HG03039 (cell line): ENCODE measurements at regions not wholly inside any gene's neighbourhood (a gene's known extent, or its start where the extent isn't known, plus 50 kb on each side); places are given as distances from the start of the nearest gene placed in this dataset.
"Not testable (repeated sequence)": the region's sequence is repeated elsewhere in the genome, so short reads cannot be mapped to it uniquely, and the experiment has no call there.

Source experiments
- ATAC-seq: cut with Tn5 transposase; IDR thresholded peaks from one replicate; pipeline ENCODE4 v1.9.1; 2021; ENCODE audit warnings: mild to moderate bottlenecking, moderate library complexity; ENCODE audit not compliant: unreplicated experiment

DNA sequence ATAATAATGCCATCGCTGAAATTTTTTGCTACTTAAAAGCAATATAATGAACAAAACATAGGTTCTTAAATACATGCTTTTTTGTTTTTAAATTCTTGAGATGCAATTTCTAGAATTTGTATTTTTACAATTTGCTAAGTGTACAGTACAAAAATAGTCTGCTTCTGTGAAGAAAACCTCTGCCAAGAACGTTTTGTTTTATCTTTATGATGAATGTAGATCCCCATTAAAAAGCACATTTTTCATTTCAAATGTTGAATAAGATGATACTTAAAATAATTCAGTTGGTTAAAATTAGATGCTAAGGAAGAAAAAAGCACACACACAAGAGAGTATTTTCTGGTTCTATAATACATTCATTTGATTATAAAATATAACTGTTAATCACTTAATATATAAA lies 1358.5 kb upstream of the CITED2 start:
- no peak for ATAC-seq

DNA sequence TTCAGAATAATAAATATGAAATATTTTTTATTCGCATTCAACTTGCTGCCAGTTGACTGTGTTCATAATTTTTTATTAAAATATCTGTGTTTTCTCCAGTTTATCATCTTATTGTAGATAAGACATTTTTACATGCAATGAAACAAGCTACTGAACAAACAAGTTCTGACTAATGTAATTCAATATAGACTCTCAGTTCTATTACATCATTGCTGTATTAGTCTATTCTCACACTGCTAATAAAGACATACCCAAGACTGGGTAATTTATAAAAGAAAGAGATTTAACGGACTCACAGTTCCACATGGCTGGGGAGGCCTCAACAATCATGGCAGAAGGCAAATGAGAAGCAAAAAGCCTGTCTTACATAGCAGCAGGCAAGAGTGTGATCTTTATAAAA lies 1357.7 kb upstream of the CITED2 start:
- ATAC-seq = no peak

DNA sequence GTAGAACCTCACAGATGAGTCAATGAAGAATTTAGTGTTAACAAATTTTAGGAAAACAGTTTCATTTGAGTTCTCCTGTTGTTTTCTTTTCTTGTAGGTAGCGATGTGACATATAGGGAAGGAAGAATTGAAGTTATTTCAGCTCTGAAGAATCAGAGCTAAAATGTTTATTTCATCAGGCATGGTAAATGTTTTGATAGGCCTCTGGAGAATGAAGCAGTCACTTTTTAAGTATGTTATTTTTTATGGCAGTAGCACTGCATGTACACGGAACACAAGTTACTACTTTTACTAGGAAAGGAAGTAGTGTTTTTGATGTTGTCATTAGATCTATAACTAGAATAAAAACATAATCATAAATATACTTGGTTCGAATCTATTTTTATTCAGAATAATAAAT lies 1357.3 kb upstream of the CITED2 start:
- ATAC-seq = no peak

DNA sequence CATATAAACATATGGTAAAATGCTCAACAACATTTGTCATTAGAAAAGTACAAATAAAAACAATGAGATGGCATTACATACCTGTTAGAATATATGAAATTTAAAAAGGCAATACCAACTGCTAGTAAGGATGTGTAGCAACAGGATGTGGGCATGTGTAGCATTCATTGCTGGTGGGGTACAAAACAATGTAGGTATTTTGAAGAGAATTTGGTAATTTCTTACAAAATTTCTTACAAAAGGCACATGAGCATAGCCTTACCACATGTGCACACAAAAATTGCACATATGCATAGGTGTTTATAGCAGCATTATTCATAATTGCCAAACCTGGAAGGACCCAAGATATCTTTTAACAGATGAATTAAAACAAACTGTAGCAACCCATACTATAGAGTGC lies 1355.1 kb upstream of the CITED2 start:
- no peak for ATAC-seq

DNA sequence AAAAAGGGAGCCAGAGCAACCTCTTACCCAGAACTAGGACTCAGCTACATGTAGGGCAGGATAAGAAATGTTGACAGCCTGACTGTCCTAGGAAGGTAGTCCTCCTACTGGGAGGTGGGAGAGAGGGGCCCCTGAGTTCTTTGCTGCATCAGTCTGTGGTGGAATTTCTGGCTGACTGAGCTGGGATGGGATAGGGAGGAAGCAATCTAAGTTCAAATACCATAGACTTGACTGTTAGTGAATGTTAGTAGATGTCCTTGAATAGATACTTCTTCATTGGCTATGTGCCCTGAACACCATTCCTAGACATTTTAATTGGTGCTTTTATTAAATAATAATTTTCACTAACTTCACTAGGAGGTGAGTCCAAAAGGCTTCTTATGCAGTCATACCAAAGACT lies 1343.6 kb upstream of the CITED2 start:
- no peak for ATAC-seq

DNA sequence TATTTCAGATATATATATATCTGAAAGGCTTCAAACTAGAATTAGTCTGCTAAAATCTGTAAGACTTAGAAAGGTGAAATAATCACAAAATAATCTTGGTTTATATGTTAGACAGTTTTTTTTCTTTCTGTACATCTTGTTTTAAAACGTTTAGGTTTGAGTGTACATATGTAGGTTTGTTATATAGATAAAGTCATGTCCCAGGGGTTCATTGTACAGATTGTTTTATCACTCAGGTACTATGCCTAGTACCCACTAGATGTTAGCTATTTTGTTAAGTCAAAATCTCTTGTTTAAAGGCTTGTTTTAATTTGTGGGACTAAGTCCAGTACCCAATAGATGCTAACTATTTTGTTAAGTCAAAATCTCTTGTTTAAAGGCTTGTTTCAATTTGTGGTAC lies 1339.0 kb upstream of the CITED2 start:
- ATAC-seq = no peak

DNA sequence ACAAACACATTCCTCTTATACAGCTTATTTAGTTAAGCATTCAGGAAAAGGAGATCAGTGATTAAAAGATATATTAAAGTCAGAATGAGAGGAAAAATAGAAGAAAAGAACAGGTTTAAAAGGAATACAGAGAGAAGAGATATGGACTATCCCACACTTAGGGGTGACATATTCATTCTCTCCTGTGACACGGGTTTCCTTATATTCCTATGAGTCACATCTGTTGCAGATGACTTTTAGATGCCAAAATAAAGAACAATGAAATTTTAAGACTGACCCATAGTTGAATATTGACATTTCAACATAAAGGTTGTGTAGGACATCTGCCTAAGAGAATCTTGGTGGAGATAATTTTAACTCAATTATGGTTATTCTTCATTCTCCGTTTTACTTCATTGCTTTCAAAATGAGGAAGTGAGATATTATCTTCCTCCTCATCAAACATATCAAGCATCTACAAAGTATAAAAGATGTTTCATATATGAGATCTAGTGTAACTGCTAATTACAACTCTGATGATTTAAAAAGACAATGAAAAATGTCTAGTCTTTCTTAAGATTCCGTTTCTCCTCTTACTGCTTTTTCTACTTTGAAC lies 1336.7 kb upstream of the CITED2 start:
- no peak for ATAC-seq

DNA sequence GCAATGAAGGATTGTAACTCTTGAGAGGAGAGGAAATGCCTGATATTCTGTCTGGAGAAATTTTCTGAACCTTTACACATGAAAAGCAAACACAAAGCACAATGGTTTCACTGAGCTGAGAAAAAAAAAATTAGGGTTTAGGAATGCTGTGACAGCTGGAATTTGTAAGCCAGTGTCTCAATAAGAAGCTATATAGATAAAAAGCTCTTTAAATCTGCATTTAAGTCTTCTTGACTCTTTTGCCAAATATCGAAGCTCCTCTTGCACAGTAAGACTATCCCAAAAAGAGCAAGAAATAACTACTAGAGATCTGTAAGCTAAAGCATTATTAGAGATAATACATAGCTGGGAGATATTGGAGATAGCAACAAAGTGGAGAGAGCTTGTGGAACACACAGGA lies 1334.0 kb upstream of the CITED2 start:
- ATAC-seq = no peak

DNA sequence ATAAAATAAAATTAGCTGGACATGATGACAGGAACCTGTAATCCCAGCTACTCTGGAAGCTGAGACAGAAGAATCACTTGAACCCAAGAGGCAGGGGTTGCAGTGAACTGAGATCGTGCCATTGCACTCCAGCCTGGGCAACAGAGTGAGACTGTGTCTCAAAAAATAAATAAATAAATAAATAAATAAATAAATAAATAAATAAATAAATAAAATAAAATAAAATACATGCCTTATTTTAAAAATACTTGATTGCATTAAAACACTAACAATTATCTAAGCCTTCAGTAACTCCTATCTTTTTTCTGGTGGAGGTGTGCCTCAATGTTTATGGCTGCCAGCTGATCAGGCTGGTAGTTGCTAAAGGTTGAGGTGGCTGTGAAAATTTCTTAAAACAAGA lies 1329.6 kb upstream of the CITED2 start:
- not testable (repeated sequence) for ATAC-seq

DNA sequence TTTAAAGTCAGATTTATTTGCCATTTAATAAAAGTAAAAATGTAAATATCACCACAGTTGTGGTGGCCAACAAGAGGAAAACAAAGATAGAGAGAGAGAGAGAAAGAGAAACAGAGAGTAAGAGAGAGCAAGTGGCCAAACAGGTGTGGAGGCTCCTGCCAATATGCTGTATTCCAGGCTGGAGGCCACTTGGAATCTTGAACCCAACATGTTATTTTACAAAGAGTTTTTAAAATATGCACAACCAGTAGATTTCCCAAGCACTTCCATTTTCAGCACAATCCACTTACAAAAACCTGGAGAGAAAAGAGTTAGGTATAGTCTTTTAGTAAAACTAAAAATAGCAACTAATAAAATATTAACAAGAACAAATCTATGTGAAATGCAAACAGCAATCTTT lies 1323.1 kb upstream of the CITED2 start:
- no peak for ATAC-seq

DNA sequence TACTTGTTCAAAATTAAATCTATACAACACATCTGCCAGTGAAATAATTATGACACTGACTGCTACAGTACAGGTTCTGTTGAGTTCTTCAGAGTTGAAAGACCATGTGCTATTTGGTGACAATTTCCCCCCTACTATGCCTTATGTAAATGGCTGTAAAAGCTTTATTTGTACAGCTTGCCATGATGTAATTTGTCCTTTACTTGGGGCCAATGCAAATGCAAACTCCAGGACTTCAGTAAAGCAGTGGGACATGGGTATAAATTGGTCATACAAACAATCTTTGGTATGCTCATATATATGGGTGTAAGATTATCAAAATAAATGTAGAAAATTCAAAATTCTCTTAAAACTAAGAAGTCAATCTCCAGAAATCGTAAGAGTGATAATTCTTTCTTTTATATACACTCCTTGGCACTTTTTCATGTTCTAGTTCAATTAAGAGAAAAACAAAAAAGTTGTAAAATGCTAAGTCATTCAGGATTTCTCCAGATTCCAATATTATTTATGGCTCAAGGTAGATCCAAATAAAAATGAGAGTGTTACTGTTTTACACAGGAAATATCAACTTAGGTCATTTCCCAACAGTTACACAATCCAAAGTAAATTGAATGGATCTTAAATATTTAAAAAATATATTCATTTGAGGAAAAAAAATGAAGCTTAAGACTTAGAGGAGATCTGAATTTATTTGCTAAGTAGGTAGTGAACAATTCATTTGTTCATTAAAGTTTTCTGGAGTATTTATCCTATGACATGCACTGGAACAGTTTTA lies 1310.5 kb upstream of the CITED2 start:
- ATAC-seq = no peak

DNA sequence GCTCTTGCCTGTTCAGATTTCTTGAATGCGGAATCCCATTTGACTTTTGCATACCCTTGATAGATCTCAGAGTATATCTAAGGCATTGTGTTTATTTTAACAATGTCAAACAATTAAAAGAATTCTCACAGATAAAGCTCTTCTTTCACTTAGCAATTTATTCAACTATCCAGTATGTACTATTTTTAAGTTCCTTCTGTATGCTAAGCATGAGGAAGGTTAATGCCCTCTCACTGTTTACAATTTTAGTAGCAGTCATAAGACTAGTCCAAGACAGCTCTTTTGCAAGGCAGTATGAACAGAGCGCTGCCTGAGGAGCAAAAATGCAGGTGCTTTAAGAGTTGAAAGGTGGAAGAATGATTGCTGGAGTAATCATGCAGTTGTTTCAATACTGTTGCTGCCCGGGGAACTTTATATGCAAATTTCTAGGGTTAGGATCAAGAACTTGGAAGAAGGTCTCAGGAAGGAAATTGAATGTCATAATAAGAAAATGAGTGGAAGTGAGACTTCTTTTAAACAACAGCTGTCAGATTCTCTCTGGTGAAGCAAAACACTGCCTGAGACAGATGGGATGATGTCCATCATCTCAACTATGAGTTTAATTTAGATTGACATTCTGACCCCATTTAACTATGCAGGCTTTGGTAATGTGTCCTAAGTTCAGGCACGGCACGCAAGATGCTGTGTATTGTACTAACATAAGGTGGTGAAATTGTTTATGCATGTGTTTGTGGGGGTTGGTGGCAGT lies 1303.5 kb upstream of the CITED2 start:
- no peak for ATAC-seq

DNA sequence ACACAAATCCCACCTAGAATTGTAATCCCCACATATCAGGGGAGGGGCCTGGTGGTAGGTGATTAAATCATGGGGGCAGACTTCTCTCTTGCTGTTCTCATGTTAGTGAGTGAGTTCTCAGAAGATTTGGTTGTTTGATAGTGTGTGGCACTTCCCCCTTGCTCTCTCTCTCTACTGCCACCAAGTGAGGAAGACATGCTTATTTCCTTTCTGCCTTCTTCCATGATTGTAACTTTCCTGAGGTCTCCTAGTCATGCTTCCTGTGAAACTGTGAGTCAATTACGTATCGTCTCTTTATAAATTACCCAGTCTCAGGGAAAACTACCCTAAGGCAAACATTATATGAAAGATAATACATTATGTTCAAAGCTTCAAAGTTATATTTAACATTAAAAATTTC lies 1297.5 kb upstream of the CITED2 start:
- no peak for ATAC-seq

DNA sequence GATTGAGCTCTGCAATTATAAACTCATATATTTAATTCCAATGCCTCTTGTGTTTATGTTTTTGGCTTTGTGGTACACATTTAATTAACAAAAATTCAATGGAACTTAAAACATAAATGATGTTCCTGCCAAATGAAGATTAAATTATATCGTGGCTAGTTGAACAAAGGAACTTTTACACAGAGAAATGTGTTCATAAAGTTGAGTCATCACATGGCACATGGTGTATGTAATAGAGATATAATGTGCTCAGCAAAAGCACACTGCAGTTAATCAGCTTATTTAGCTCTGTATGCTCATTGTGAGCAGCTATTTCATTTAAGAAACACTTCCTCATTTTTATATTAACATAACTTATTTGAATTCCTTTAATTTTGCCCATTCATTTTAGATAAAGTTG lies 1295.6 kb upstream of the CITED2 start:
- ATAC-seq = no peak

DNA sequence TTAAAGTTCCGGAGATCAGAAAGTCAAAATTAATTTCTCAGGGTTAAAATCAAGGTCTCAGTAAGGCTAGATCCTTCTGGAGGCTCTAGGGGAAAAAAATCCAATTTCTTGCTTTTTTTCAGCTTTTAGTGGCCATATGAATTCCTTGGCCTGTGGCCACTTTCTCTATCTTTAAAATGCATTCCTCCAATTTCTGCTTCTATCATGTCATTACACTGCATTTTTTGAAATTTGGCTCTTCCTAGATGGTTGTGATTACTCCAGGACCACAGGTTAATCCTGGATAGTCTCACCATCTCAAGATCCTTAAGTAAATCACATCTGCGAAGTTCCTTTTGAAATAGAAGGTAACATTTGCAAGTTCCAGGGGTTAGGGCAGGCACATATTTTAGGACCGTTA lies 1294.9 kb upstream of the CITED2 start:
- ATAC-seq = no peak

DNA sequence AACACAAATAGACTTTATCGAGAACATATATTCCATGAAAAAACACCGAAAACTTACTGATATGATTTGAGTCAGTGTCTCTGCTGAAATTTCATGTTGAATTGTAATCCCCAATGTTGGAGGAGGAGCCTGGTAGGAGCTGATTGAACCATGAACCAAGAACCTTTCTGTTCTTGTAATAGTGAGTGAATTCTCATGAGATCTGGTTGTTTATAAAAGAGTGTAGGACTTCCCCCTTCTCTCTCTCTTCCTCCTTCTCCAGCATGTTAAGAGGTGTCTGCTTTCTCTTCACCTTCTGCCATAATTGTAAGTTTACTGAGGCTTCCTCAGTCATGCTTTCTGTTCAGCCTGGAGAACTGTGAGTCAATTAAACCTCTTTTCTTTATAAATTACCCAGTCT lies 1289.3 kb upstream of the CITED2 start:
- no peak for ATAC-seq

DNA sequence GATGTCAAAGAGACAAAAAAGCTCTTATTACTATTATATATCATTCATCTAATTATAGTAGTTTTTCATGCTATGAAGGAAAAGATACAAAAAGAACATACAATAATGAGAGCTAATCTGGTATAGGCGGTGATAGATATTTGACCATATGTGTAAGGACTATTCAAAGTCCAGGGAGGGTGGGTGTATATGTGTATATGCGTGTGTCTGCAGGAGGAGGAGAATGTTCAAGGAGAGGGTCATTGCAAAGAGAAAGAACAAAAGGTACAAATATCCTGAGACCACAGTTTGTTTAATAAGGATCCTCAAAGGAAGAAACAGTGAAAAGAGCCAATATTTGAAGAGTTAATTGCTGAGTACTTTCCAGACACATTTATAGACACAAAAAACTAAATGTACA lies 1288.6 kb upstream of the CITED2 start:
- ATAC-seq = no peak

DNA sequence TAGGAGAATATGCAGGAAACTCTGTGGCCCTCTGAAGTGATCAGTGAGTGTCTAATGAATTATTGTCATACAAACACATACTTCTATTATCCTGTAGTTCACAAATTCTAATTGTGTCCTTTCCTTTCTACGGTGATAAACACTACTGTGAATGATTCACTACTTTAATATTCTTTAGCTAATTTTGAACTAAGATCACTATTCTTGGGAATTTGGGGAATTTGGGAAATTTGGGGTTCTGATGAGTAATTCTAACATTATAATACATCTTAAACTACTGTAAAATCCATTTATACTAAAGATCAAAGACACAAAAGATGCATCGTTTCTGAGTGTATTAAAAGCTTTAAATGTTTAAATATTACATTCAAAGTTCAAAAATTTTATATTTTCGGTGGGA lies 1287.2 kb upstream of the CITED2 start:
- ATAC-seq = no peak

DNA sequence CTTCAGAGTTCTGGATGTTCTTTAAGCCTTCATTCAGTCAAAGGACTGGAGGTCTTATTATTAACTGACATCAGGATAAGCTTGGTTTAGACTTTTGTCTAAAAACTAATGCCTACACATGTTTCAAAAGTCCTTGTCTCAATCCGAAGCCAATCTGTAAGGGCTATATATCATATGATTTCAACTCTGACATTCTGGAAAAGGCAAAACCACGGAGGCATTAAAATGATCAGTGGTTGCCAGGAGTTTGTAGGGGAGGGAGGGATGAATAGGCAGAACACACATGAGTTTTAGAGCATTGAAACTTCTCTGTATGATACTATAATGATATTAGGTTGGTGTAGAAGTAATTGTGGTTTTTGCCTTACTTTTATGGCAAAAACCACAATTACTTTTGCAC lies 1285.8 kb upstream of the CITED2 start:
- no peak for ATAC-seq

DNA sequence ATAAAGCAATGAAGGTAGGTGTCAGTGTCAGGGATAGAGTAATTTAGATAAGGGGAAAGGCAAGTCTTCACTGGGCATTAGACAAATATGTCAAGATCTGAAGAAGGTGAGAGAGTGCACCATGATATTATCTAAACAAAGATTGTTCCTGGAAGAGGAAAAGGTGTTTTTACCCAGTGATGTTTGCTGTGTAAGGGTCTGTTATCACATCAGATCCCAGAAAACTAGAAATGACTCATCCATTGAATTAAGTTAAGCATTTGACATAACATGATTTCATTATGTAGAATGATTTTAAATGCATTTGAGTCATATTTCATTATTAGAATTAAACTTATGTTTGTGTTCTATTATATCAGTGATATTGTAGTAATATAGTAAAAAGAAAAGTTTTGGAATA lies 1279.5 kb upstream of the CITED2 start:
- ATAC-seq = no peak

DNA sequence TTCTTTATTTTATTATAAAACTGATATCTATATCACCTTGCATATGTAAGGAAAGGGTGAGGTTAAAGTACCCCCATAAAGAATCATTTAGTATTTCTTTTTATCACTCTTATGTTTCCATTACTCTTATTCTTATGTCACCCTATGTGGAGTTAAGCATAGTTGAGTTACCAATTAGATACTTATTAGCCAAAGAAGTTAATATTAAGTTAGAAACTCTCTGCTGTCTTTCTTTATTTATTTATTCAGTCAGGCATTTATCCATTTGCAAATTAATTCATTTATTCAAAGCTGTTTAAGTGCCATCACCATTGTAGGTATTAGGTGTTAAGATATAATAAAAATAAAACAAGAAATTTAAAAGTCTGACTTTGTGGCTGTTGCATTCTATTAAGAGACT lies 1279.1 kb upstream of the CITED2 start:
- no peak for ATAC-seq

DNA sequence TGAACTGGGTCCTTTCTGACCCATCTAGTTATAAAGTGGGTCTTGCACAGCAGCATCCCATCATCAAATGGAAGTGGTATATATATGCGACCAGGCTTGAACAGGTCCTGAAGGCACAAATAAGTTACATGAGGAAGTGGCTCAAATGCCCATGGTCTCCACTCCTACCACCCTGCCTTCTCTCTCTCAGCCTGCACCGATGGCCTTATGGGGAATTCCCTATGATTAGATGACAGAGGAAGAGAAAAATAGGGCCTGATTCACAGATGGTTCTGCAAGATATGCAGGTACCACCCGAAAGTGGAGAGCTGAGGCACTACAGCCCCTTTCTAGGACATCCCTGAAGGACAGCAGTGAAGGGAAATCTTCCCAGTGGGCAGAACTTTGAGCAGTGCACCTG lies 1275.1 kb upstream of the CITED2 start:
- ATAC-seq = not testable (repeated sequence)
